IMR-90 (cell line): ENCODE measurements at regions not wholly inside any gene's neighbourhood (a gene's known extent, or its start where the extent isn't known, plus 50 kb on each side); places are given as distances from the start of the nearest gene placed in this dataset.

Source experiments
- ATAC-seq: fragments of 200-7000 bp; cut with Tn5 transposase; 2 replicates; pipeline ENCODE4 v1.9.1; 2020; ENCODE audit warnings: low read depth, mild to moderate bottlenecking, moderate library complexity
- BruUV-seq: library from RNA; stranded (reverse); fragments of 400-500 nt; replicated peaks from 2 replicates; lab custom pipeline; 2021; lab: Mats Ljungman, UMichigan
- CTCF ChIA-PET: fragments of 300-600 bp; formaldehyde crosslinking; extraction: SDS; loops from one replicate; lab custom pipeline; 2021; ENCODE audit warnings: antibody characterized with exemption; lab: Yijun Ruan, JAX
- POLR2A ChIA-PET: fragments of 300-600 bp; sonication (Branson Sonifier 250); formaldehyde crosslinking; loops from one replicate; lab custom pipeline; 2022; ENCODE audit warnings: antibody characterized with exemption; ENCODE audit not compliant: unreplicated experiment; lab: Charles Lee
- DNase-seq: peaks from one replicate; pipeline ENCODE4 v3.0.0; 2013
- H2AFZ ChIP-seq: replicated peaks from 2 replicates; pipeline ENCODE3; 2013; ENCODE audit warnings: low read length, mild to moderate bottlenecking; ENCODE audit not compliant: poor library complexity
- H2AK5ac ChIP-seq: 2 replicates; pipeline ENCODE4 v1.6.1; 2013; ENCODE audit warnings: low read depth, low read length, inconsistent platforms
- H2AK9ac ChIP-seq: replicated peaks from 2 replicates; pipeline ENCODE3; 2013; ENCODE audit warnings: mild to moderate bottlenecking, low read depth, low read length, moderate library complexity; ENCODE audit not compliant: poor library complexity
- H2BK120ac ChIP-seq: 2 replicates; pipeline ENCODE4 v1.6.1; 2013; ENCODE audit warnings: low read depth, low read length, inconsistent platforms
- H2BK15ac ChIP-seq: 3 replicates; pipeline ENCODE4 v1.6.1; 2013; ENCODE audit warnings: low read depth, low read length, inconsistent platforms
- H2BK20ac ChIP-seq: 2 replicates; pipeline ENCODE4 v1.6.1; 2013; ENCODE audit warnings: low read depth, mild to moderate bottlenecking, inconsistent platforms, low read length, moderate library complexity
- H2BK5ac ChIP-seq: 2 replicates; pipeline ENCODE4 v1.6.1; 2013; ENCODE audit warnings: mild to moderate bottlenecking, low read depth, low read length, inconsistent platforms; ENCODE audit not compliant: poor library complexity, severe bottlenecking
- H3K14ac ChIP-seq: replicated peaks from 2 replicates; pipeline ENCODE4 v1.6.1; 2013; ENCODE audit warnings: low read depth, low read length, inconsistent platforms
- H3K18ac ChIP-seq: 2 replicates; pipeline ENCODE4 v1.6.1; 2013; ENCODE audit warnings: low read depth, low read length, control low read depth
- H3K23ac ChIP-seq: 2 replicates; pipeline ENCODE4 v1.6.1; 2013; ENCODE audit warnings: low read depth, low read length, inconsistent platforms
- H3K27ac ChIP-seq: 2 replicates; pipeline ENCODE4 v1.5.1; 2013; ENCODE audit warnings: mild to moderate bottlenecking, control low read depth, low read length; ENCODE audit not compliant: insufficient read depth
- H3K27me3 ChIP-seq: 2 replicates; pipeline ENCODE4 v1.6.1; 2013; ENCODE audit warnings: low read length; ENCODE audit not compliant: control insufficient read depth, insufficient read depth
- H3K36me3 ChIP-seq: 2 replicates; pipeline ENCODE4 v1.6.1; 2013; ENCODE audit warnings: low read length, mixed read lengths; ENCODE audit not compliant: control insufficient read depth, insufficient read depth
- H3K4ac ChIP-seq: 2 replicates; pipeline ENCODE4 v1.6.1; 2013; ENCODE audit warnings: low read depth, low read length, inconsistent platforms
- H3K4me1 ChIP-seq: 2 replicates; pipeline ENCODE4 v1.6.1; 2013; ENCODE audit warnings: low read length, mixed read lengths; ENCODE audit not compliant: control insufficient read depth, insufficient read depth
- H3K4me2 ChIP-seq: 2 replicates; pipeline ENCODE4 v1.6.1; 2013; ENCODE audit warnings: low read depth, mild to moderate bottlenecking, control low read depth, low read length, moderate library complexity
- H3K4me3 ChIP-seq: 2 replicates; pipeline ENCODE4 v1.5.1; 2013; ENCODE audit warnings: low read depth, mild to moderate bottlenecking, control low read depth, low read length, moderate library complexity; ENCODE audit not compliant: insufficient read depth
- H3K56ac ChIP-seq: 2 replicates; pipeline ENCODE4 v1.6.1; 2013; ENCODE audit warnings: low read length, inconsistent platforms; ENCODE audit not compliant: insufficient read depth; ENCODE audit errors: extremely low read depth
- H3K79me1 ChIP-seq, 2 experiments: 2 replicates each; pipeline ENCODE4 v1.6.1; 2013; ENCODE audit warnings: low read length in 2 of 2, inconsistent platforms in 1 of 2, low read depth in 1 of 2
- H3K9ac ChIP-seq: 2 replicates; pipeline ENCODE4 v1.6.1; 2013; ENCODE audit warnings: low read depth, low read length, control low read depth
- H3K9me1 ChIP-seq: 2 replicates; pipeline ENCODE4 v1.6.1; 2013; ENCODE audit warnings: low read length, inconsistent platforms; ENCODE audit not compliant: insufficient read depth
- H3K9me3 ChIP-seq: 2 replicates; pipeline ENCODE4 v1.6.1; 2013; ENCODE audit warnings: low read length; ENCODE audit not compliant: control insufficient read depth, insufficient read depth
- H4K20me1 ChIP-seq: 2 replicates; pipeline ENCODE4 v1.6.1; 2013; ENCODE audit warnings: low read length, inconsistent platforms; ENCODE audit not compliant: insufficient read depth
- H4K5ac ChIP-seq: 2 replicates; pipeline ENCODE4 v1.6.1; 2013; ENCODE audit warnings: mild to moderate bottlenecking, low read depth, low read length, control low read depth
- H4K8ac ChIP-seq, 2 experiments: 2 replicates each; pipeline ENCODE4 v1.6.1; 2013; ENCODE audit warnings: low read depth in 2 of 2, low read length in 2 of 2, control low read depth in 1 of 2, inconsistent platforms in 1 of 2
- H4K91ac ChIP-seq: 2 replicates; pipeline ENCODE4 v1.6.1; 2013; ENCODE audit warnings: low read depth, low read length, inconsistent platforms; ENCODE audit not compliant: insufficient read depth
- BHLHE40 ChIP-seq: fragments of 150-350 bp; IDR thresholded peaks from 2 replicates; pipeline ENCODE4 v1.6.1; 2016; ENCODE audit warnings: mild to moderate bottlenecking, low read depth, low read length
- CEBPB ChIP-seq: IDR thresholded peaks from 2 replicates; pipeline ENCODE4 v1.6.1; 2012; ENCODE audit warnings: low read depth, low read length, improper control_type of control experiment
- CHD1 ChIP-seq: IDR thresholded peaks from 2 replicates; pipeline ENCODE4 v1.6.1; 2012; ENCODE audit warnings: low read depth, low read length, improper control_type of control experiment
- CTCF ChIP-seq: conservative IDR thresholded peaks from 2 replicates; pipeline ENCODE4 v1.5.1; 2012; ENCODE audit warnings: mild to moderate bottlenecking, low read depth, low read length, improper control_type of control experiment
- ELK1 ChIP-seq: fragments of 150-350 bp; IDR thresholded peaks from 2 replicates; pipeline ENCODE4 v1.6.1; 2016; ENCODE audit warnings: low read depth, mild to moderate bottlenecking, low read length, moderate library complexity, borderline replicate concordance
- FOS ChIP-seq: fragments of 150-350 bp; IDR thresholded peaks from 2 replicates; pipeline ENCODE4 v1.6.1; 2016; ENCODE audit warnings: low read depth, low read length
- MAFK ChIP-seq: IDR thresholded peaks from 2 replicates; pipeline ENCODE4 v1.6.1; 2012; ENCODE audit warnings: low read depth, low read length, improper control_type of control experiment
- MAZ ChIP-seq: IDR thresholded peaks from 2 replicates; pipeline ENCODE4 v1.6.1; 2012; ENCODE audit warnings: low read depth, mild to moderate bottlenecking, low read length, improper control_type of control experiment, moderate library complexity, borderline replicate concordance
- MXI1 ChIP-seq: IDR thresholded peaks from 2 replicates; pipeline ENCODE4 v1.6.1; 2012; ENCODE audit warnings: low read depth, mild to moderate bottlenecking, low read length, moderate library complexity, borderline replicate concordance
- NFE2L2 ChIP-seq: fragments of 150-350 bp; IDR thresholded peaks from 2 replicates; pipeline ENCODE4 v1.6.1; 2016; ENCODE audit warnings: low read depth, mild to moderate bottlenecking, low read length
- POLR2A ChIP-seq: IDR thresholded peaks from 2 replicates; pipeline ENCODE4 v1.6.1; 2012; ENCODE audit warnings: mild to moderate bottlenecking, low read depth, low read length
- RAD21 ChIP-seq: IDR thresholded peaks from 2 replicates; pipeline ENCODE4 v1.6.1; 2012; ENCODE audit warnings: low read length, improper control_type of control experiment
- RCOR1 ChIP-seq: IDR thresholded peaks from 2 replicates; pipeline ENCODE4 v1.6.1; 2012; ENCODE audit warnings: mild to moderate bottlenecking, low read length, improper control_type of control experiment; ENCODE audit not compliant: insufficient replicate concordance
- RFX5 ChIP-seq: IDR thresholded peaks from 2 replicates; pipeline ENCODE4 v1.8.0; 2012; ENCODE audit warnings: low read depth, mild to moderate bottlenecking, low read length, moderate library complexity
- SMC3 ChIP-seq: fragments of 150-350 bp; IDR thresholded peaks from 2 replicates; pipeline ENCODE4 v1.6.1; 2016; ENCODE audit warnings: low read depth, mild to moderate bottlenecking, antibody characterized with exemption, low read length, moderate library complexity
- USF2 ChIP-seq: fragments of 150-350 bp; IDR thresholded peaks from 2 replicates; pipeline ENCODE4 v1.6.1; 2017; ENCODE audit warnings: mild to moderate bottlenecking, antibody characterized with exemption, low read length, low read depth
- WGBS, 2 experiments: methylation state at CpG; one replicate each; pipeline versions ENCODE4 v1.1.5 to v1.1.7; 2013; ENCODE audit warnings: missing lambda C conversion rate in 2 of 2; ENCODE audit not compliant: insufficient read length in 1 of 2; ENCODE audit errors: extremely low coverage in 2 of 2; 5-methylcytosine and 5-hydroxymethylcytosine counted together
- dilution Hi-C: fragments of 300-500 bp; cut with HindIII; formaldehyde crosslinking; loops from one replicate; pipeline ENCODE4 v1.14.3; 2018; ENCODE audit warnings: low sequenced_read_pairs; ENCODE audit not compliant: unreplicated experiment
- in situ Hi-C: fragments of 300-500 bp; cut with MboI; formaldehyde crosslinking; loops from 3 replicates; pipeline ENCODE4 v1.14.3; 2019; ENCODE audit warnings: low sequenced_read_pairs, inconsistent platforms, mixed read lengths
- intact Hi-C: fragments of 100-400 bp; cut with micrococcal nuclease; formaldehyde crosslinking; loops from 2 replicates; pipeline ENCODE4 v1.10.0; 2022

GRCh38 chr2:162964513-162964912, 125.9 kb upstream of the KCNH7 start:
- dilution Hi-C loops = no loop called here

More at GRCh38 chr2:162964513-162964912, 125.9 kb upstream of the KCNH7 start:
- Histone ChIP-seq H4K91ac (no peak overlapping the region), H3K4me2 (no peak overlapping the region), H2BK15ac (no peak overlapping the region), H3K9ac (no peak overlapping the region), H2AK5ac (no peak overlapping the region), H3K23ac (no peak overlapping the region), H3K36me3 (no peaks in the 10 kb centered on the region), H2BK20ac (no peak overlapping the region), H3K14ac (no peak overlapping the region), H2BK5ac (no peak overlapping the region), H3K79me1 (no peaks in the 10 kb centered on the region), H2AFZ (no peak overlapping the region), H3K9me3 (peaks cover 5% of the 10 kb centered on the region), H2AK9ac (no peak overlapping the region), H4K5ac (no peak overlapping the region), H3K56ac (no peak overlapping the region), H3K18ac (no peak overlapping the region), H3K9me1 (no peaks in the 10 kb centered on the region), H3K4ac (no peak overlapping the region), H3K4me3 (no peak overlapping the region), H3K27ac (no peak overlapping the region), H4K20me1 (no peaks in the 10 kb centered on the region), H3K27me3 (no peaks in the 10 kb centered on the region), H4K8ac (no peak overlapping the region), H2BK120ac (no peak overlapping the region), H3K4me1 (no peaks in the 10 kb centered on the region)
- ATAC-seq = no peak
- no peak for DNase-seq
- TF ChIP-seq RFX5 (no peak), RCOR1 (no peak), MAZ (no peak), BHLHE40 (no peak), CHD1 (no peak), CEBPB (no peak), CTCF (no peak), MXI1 (no peak), POLR2A (no peak), ELK1 (no peak), MAFK (no peak), USF2 (no peak), NFE2L2 (no peak), RAD21 (no peak), FOS (no peak), SMC3 (no peak)
- CTCF ChIA-PET = no interaction called here
- no TSS peak for BruUV-seq
- POLR2A ChIA-PET = no interaction called here
- intact Hi-C loops (no loop called here), in situ Hi-C loops (no loop called here)
- whole genome bisulfite sequencing, 2 experiments = 40% methylated on average over 1 of the region's 3 CpGs; no CpG with 5 or more reads in 1 of the 2 experiments
